ENCODE measurements at regions not wholly inside any gene's neighbourhood (a gene's known extent, or its start where the extent isn't known, plus 50 kb on each side); places are given as distances from the start of the nearest gene placed in this dataset.
"Not testable (repeated sequence)": the region's sequence is repeated elsewhere in the genome, so short reads cannot be mapped to it uniquely, and the experiment has no call there.

- no peak for DNase-seq (ENCODE audit: low read depth, low spot score)
- no peak overlapping the region for H3K9ac ChIP-seq (ENCODE audit: low read length)
- no TSS peak for BruUV-seq (replicated peaks)
- H3K4me3 ChIP-seq (replicated peaks in 1 of 2; ENCODE audit: low read depth in 1 of 2, low read length in 2 of 2): no peak overlapping the region
- H2AFZ ChIP-seq (ENCODE audit: low read depth, low read length, poor library complexity, severe bottlenecking): no peak overlapping the region
- H3K36me3 ChIP-seq (ENCODE audit: control insufficient read depth in 1 of 2, insufficient read depth in 2 of 2, low read length in 2 of 2): no peaks in the 10 kb centered on the region
- TF ChIP-seq YY1 (IDR thresholded peaks at IDR 0.05; ENCODE audit: extremely low read depth, insufficient replicate concordance, low read depth, low read length) (no peak), POLR2AphosphoS5 (IDR thresholded peaks at IDR 0.05; ENCODE audit: low read depth, low read length) (no peak), SRF (IDR thresholded peaks at IDR 0.05; ENCODE audit: low read depth) (no peak), FOSL1 (IDR thresholded peaks at IDR 0.05; ENCODE audit: low read depth) (no peak), ATF3 (IDR thresholded peaks at IDR 0.05) (no peak)
- ATAC-seq: no peak
- ChIA-PET CTCF (no interaction called here), POLR2A (no interaction called here), RAD21 (ENCODE audit: low non-redundant PET in 1 of 2, low total read pairs in 2 of 2, uncharacterized antibody in 2 of 2, unreplicated experiment in 2 of 2) (no interaction called here)
- H3K4me2 ChIP-seq (ENCODE audit: low read length): no peak overlapping the region
- no peaks in the 10 kb centered on the region for H4K20me1 ChIP-seq (ENCODE audit: insufficient read depth)
- no peaks in the 10 kb centered on the region for H3K79me2 ChIP-seq (ENCODE audit: insufficient read depth, low read length)
- no peaks in the 10 kb centered on the region for H3K27me3 ChIP-seq (ENCODE audit: insufficient read depth, low read length)
- no peak overlapping the region for H3K27ac ChIP-seq (ENCODE audit: low read depth, low read length)
- intact Hi-C loops (cut with micrococcal nuclease): no loop called here
- H3K9me2 ChIP-seq (ENCODE audit: insufficient read depth): no peaks in the 10 kb centered on the region
- H3K4me1 ChIP-seq (ENCODE audit: control insufficient read depth in 1 of 2, insufficient read depth in 2 of 2, low read length in 2 of 2): no peaks in the 10 kb centered on the region
- H3K9me3 ChIP-seq (ENCODE audit: control insufficient read depth in 1 of 2, insufficient read depth in 1 of 2, low read depth in 1 of 2, low read length in 2 of 2): no peaks in the 10 kb centered on the region
These were observed 61.2 kb upstream of the PDHA2 start for GRCh38 chr4:95778666-95779065.

- H3K9me3 ChIP-seq (ENCODE audit: control insufficient read depth in 1 of 2, insufficient read depth in 1 of 2, low read depth in 1 of 2, low read length in 2 of 2): not testable (repeated sequence)
These were observed 69.3 kb upstream of the PDHA2 start for GRCh38 chr4:95770605-95771004.

More at GRCh38 chr4:95770605-95771004, 69.3 kb upstream of the PDHA2 start:
- H4K20me1 ChIP-seq (ENCODE audit: insufficient read depth); POLR2A ChIA-PET; H3K27me3 ChIP-seq (ENCODE audit: insufficient read depth, low read length); H3K9me2 ChIP-seq (ENCODE audit: insufficient read depth); H3K9ac ChIP-seq (ENCODE audit: low read length); H3K79me2 ChIP-seq (ENCODE audit: insufficient read depth, low read length); H3K27ac ChIP-seq (ENCODE audit: low read depth, low read length); H2AFZ ChIP-seq (ENCODE audit: low read depth, low read length, poor library complexity, severe bottlenecking); BruUV-seq (replicated peaks); DNase-seq (ENCODE audit: low read depth, low spot score); H3K4me1 ChIP-seq (ENCODE audit: control insufficient read depth in 1 of 2, insufficient read depth in 2 of 2, low read length in 2 of 2); intact Hi-C loops (cut with micrococcal nuclease); H3K36me3 ChIP-seq (ENCODE audit: control insufficient read depth in 1 of 2, insufficient read depth in 2 of 2, low read length in 2 of 2); ATAC-seq; H3K4me3 ChIP-seq (replicated peaks in 1 of 2; ENCODE audit: low read depth in 1 of 2, low read length in 2 of 2); RAD21 ChIA-PET (ENCODE audit: low non-redundant PET in 1 of 2, low total read pairs in 2 of 2, uncharacterized antibody in 2 of 2, unreplicated experiment in 2 of 2); H3K4me2 ChIP-seq (ENCODE audit: low read length); CTCF ChIA-PET: not testable (repeated sequence)
